ENCODE measurements at regions not wholly inside any gene's neighbourhood (a gene's known extent, or its start where the extent isn't known, plus 50 kb on each side); places are given as distances from the start of the nearest gene placed in this dataset.

DNA sequence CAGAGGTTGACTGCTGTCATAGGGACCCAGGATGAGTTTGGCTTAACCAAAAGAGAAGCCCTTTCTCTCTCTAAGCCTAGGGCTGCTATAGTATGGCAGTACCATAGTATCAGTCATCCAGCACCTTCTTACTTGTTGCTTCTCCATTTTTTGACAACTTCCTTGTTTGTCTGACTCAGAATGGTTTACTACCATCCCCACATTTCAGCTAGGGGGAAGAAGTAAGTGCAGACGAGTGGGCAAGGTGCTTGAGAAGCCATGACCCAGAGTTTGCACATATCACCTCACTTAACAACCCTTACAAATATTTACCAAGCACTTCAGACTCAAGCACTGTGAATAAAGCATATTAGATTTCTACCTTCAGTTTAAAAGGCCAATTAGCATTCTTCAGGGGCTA lies 289.9 kb upstream of the TSHZ2 start:
- DNase-seq (no peak), ATAC-seq (ENCODE audit: poor library complexity) (no peak)
- intact Hi-C loops (cut with DNase I), result no loop called here

- DNase-seq (no peak), ATAC-seq (ENCODE audit: poor library complexity) (no peak)
- intact Hi-C loops (cut with DNase I), result no loop called here
Observed at GRCh38 chr20:52681288-52681687, 290.9 kb upstream of the TSHZ2 start.

GRCh38 chr20:52677216-52677615 lies 294.9 kb upstream of the TSHZ2 start:
- intact Hi-C loops (cut with DNase I), result no loop called here
- DNase-seq, result no peak
- no peak for ATAC-seq (ENCODE audit: poor library complexity)

DNA sequence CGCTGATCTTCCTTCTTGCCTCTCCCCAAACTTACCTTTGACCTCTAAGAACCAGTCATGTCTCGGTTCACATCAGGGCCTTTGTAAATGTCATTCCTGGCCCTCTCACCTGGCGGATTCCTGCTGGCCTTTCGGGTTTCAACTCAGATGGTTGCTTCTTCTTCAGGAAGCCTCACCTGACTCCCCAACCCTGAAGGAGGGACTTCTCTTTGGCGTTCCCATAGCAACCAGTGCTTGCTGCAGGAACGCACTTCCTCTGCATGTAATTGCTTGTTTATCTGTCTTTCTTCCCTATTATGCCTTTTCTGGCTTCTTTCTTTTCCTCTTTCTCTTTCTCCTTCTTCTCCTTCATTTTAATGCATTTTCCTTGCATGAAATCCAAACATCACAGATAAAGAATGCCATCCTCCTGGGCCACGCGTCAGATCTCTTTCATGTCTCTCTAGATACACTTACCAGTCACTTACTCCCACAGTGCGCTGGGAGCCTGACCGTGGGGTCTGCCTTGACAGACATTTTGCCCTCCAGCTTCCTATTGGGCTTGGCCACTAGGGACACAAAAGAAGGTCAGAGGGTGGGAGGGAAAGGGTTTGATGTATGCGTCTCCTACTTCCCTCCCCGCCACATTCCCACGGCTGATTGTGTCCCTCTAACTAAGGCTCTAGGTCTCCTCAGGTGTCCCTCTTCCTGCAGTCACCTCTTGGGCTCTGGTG lies 295.7 kb upstream of the TSHZ2 start:
- no peak for ATAC-seq (ENCODE audit: poor library complexity)
- intact Hi-C loops (cut with DNase I), result no loop called here
- no peak for DNase-seq

- intact Hi-C loops (cut with DNase I), result no loop called here
Observed at GRCh38 chr20:52675375-52675774, 296.8 kb upstream of the TSHZ2 start.

GRCh38 chr20:52668626-52669025 lies 303.5 kb upstream of the TSHZ2 start:
- DNase-seq, result no peak
- intact Hi-C loops (cut with DNase I), result no loop called here
- ATAC-seq (ENCODE audit: poor library complexity), result no peak

More at GRCh38 chr20:52675375-52675774, 296.8 kb upstream of the TSHZ2 start:
- ATAC-seq (ENCODE audit: poor library complexity) (no peak), DNase-seq (no peak)

- intact Hi-C loops (cut with DNase I), result no loop called here
- ATAC-seq (ENCODE audit: poor library complexity) (no peak), DNase-seq (no peak)
Observed at GRCh38 chr20:52667358-52667757, 304.8 kb upstream of the TSHZ2 start.

DNA sequence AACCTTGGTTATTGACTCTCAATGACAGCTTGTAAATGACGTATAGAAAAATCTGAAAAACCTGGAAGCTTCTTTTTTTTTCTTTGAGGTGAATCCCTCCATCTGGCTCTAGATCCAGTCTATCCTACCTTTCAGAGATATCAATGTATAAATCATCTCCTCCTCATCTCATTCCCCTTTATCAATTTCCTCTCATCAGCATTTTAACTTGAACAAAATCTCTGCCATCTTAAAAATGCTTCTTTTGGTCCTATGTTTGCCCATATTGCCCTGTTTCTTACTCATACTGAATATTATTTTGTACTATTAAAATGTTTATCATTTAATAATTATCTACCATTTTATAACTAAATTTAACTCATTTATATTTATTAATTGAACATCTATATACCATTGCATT lies 306.7 kb upstream of the TSHZ2 start:
- intact Hi-C loops (cut with DNase I), result no loop called here
- ATAC-seq (ENCODE audit: poor library complexity) (no peak), DNase-seq (no peak)

DNA sequence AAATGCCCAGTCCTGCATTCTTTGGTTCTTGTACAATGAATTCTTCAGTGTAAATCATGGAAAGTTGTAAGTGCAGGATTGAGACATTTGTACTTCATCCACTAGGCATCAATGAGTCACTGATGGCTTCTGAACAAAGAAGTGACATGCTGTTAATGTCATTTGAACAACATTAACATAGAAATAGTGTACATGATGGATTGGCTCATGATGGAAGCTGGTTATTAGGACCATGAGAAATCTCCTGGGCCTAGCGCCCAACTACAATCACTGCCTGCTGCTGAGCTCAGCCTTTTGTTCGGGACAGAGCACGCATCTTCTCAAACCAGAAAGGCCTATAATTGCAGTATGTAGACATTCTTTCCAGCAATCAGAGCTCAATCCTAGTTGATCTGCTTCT lies 316.8 kb upstream of the TSHZ2 start:
- DNase-seq (no peak), ATAC-seq (ENCODE audit: poor library complexity) (no peak)
- intact Hi-C loops (cut with DNase I), result no loop called here

DNA sequence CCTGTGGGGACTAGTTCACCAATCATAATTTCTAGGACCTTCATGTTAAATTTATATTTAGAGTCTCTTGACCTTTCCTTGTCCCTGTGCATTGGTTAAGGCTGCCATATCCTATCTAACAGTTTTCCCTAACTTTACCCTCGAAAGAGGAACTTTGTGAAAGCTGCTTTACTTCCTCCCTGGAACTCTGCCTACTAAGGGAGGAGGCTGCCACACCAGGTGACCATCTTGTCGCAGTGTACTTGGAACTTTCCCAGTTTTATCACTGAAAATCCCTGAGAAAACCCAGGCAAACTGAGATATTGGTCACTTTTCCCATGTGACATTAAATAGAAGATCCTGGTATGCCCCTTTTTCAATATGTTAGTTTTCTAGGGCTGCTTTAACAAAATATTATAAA lies 317.6 kb upstream of the TSHZ2 start:
- intact Hi-C loops (cut with DNase I), result no loop called here
- ATAC-seq (ENCODE audit: poor library complexity) (no peak), DNase-seq (no peak)

- ATAC-seq (ENCODE audit: poor library complexity) (no peak), DNase-seq (no peak)
- intact Hi-C loops (cut with DNase I), result no loop called here
Observed at GRCh38 chr20:52652271-52652670, 319.9 kb upstream of the TSHZ2 start.

DNA sequence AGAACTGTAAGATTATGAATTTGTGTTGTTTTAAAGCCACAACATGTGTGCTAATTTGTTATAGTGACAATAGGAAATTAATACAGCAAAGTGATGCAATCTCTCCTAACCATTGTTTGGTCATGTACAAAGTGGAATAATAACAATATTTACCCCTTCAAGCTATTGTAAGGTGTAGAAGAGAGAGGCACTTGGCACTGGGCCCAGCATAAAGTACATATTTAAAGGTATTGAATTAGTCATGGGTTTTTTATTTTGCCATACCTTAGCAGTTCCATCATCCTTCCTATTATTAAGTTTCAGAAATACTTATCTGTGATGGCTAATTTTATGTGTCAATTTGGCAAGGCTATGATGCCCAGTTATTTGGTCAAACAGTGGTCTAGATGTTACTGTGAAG lies 322.4 kb upstream of the TSHZ2 start:
- ATAC-seq (ENCODE audit: poor library complexity), result no peak

GRCh38 chr20:52645822-52646221 lies 326.3 kb upstream of the TSHZ2 start:
- intact Hi-C loops (cut with DNase I), result no loop called here
- ATAC-seq (ENCODE audit: poor library complexity) (no peak), DNase-seq (no peak)

More for the DNA sequence above, 322.4 kb upstream of the TSHZ2 start:
- intact Hi-C loops (cut with DNase I), result no loop called here
- no peak for DNase-seq

DNA sequence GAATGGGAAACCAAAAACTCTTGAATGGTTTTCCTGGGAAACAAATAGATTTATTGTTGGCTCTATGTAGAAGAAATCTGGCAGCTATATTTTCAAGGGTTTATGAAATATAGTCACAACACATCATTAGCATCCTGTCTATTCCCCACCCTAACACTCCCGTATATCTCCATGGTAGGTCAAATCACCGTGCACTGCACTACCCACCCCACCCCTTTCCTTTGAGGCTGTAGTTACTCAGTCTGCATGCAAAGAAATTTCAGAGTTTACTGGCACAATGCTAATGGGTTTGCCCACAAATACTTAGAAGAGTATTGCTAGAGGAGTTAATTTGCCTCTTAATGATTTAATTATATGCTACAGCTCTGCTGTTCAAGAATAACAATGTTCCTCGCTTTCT lies 329.1 kb upstream of the TSHZ2 start:
- no peak for DNase-seq
- intact Hi-C loops (cut with DNase I), result no loop called here
- ATAC-seq (ENCODE audit: poor library complexity), result no peak

GRCh38 chr20:52637201-52637600 lies 335.0 kb upstream of the TSHZ2 start:
- ATAC-seq (ENCODE audit: poor library complexity) (no peak), DNase-seq (no peak)
- intact Hi-C loops (cut with DNase I), result no loop called here

- DNase-seq (no peak), ATAC-seq (ENCODE audit: poor library complexity) (no peak)
- intact Hi-C loops (cut with DNase I), result no loop called here
Observed at GRCh38 chr20:52631469-52631868, 340.7 kb upstream of the TSHZ2 start.

- no peak for DNase-seq
- no peak for ATAC-seq (ENCODE audit: poor library complexity)
- intact Hi-C loops (cut with DNase I), result no loop called here
Observed at GRCh38 chr20:52630138-52630537, 342.0 kb upstream of the TSHZ2 start.

GRCh38 chr20:52624281-52624680 lies 347.9 kb upstream of the TSHZ2 start:
- DNase-seq, result no peak
- intact Hi-C loops (cut with DNase I), result no loop called here
- ATAC-seq (ENCODE audit: poor library complexity), result no peak

DNA sequence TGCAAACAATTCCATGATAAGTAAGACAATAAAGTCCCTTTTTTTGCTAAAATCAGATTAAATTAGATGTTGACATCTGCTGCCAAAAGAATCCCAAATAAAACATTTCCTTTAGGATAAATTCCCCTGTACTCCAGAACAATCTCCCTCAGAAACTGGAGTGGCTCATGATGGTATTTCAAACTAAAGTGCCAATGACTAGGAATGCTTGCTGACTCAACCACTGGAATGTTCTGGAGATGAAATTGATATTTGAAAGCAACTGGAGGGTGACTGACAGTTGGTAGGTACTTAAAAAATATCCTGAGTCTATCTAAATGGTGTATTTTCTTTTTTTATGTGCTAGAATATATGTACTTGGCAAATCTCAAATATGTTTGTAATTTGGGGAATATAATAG lies 350.1 kb upstream of the TSHZ2 start:
- DNase-seq (no peak), ATAC-seq (ENCODE audit: poor library complexity) (no peak)
- intact Hi-C loops (cut with DNase I), result no loop called here

DNA sequence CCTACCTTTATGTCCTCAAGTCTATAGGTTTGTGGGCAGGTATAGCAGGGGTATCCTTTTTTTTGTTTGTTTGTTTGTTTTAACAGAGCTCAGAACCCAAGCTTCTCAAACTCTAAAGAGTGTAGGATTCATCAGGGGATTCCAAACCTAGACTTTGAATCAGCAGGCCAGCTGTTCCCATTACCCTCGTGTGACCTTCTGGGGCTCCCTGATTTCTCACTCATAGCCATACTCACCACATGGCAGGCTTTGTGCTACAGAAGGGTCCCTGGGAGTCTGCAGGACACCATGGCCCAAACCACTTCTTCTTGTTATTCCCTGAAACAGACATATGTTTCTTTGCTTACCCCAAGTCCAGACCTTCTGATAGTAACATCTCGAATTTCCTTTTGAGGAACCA lies 350.8 kb upstream of the TSHZ2 start:
- no peak for DNase-seq

DNA sequence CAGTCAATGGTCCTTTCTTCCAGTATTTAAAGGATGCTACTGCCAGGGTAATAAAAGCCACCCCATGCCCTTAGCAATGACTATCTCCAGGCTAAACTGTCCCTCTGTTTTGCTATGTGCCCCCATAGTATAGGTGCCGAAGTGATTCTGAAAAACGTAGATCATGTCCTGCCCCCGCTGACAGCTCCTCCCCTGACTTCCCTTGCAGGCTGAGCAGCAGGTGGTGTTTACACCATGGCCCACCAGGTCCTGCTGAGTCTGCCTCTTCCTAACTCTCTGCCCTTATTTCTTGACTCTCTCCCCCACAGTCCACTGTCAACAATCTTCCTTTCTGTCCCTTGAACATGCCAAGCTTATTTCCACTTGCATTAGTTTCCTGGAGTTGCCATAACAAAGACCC lies 352.5 kb upstream of the TSHZ2 start:
- ATAC-seq (ENCODE audit: poor library complexity) (no peak), DNase-seq (no peak)
- intact Hi-C loops (cut with DNase I), result no loop called here

More for the DNA sequence above, 350.8 kb upstream of the TSHZ2 start:
- intact Hi-C loops (cut with DNase I), result no loop called here
- no peak for ATAC-seq (ENCODE audit: poor library complexity)
